ENCODE measurements at regions not wholly inside any gene's neighbourhood (a gene's known extent, or its start where the extent isn't known, plus 50 kb on each side); places are given as distances from the start of the nearest gene placed in this dataset.

DNA sequence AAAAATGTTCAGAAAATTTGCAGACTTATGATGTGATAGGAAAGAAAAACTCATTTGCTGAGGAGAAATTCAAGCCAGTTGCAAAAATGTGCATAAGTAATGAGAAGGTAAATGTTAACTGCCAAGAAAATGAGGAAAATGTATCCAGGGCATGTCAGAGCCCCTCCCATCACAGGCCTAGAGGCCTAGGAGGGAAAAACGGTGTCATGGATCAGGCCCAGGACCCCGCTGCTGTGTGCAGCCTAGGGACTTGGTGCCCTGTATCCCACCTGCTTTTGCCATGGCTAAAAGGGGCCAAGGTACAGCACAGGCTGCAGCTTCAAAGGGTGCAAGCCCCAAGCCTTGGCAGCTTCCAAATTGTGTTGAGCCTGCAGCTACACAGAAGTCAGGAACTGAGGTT, 214.0 kb upstream of the ADGRL4 start:
- in situ Hi-C loops (cut with MboI; ENCODE audit: low sequenced_read_pairs, unreplicated experiment), result no loop called here
- TF ChIP-seq, protein P1, sequence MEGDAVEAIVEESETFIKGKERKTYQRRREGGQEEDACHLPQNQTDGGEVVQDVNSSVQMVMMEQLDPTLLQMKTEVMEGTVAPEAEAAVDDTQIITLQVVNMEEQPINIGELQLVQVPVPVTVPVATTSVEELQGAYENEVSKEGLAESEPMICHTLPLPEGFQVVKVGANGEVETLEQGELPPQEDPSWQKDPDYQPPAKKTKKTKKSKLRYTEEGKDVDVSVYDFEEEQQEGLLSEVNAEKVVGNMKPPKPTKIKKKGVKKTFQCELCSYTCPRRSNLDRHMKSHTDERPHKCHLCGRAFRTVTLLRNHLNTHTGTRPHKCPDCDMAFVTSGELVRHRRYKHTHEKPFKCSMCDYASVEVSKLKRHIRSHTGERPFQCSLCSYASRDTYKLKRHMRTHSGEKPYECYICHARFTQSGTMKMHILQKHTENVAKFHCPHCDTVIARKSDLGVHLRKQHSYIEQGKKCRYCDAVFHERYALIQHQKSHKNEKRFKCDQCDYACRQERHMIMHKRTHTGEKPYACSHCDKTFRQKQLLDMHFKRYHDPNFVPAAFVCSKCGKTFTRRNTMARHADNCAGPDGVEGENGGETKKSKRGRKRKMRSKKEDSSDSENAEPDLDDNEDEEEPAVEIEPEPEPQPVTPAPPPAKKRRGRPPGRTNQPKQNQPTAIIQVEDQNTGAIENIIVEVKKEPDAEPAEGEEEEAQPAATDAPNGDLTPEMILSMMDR (IDR thresholded peaks at IDR 0.05; ENCODE audit: borderline replicate concordance, control extremely low read depth, extremely low read depth, insufficient read depth, missing control alignments), result no peak
- no peak for DNase-seq (ENCODE audit: low spot score)

DNA sequence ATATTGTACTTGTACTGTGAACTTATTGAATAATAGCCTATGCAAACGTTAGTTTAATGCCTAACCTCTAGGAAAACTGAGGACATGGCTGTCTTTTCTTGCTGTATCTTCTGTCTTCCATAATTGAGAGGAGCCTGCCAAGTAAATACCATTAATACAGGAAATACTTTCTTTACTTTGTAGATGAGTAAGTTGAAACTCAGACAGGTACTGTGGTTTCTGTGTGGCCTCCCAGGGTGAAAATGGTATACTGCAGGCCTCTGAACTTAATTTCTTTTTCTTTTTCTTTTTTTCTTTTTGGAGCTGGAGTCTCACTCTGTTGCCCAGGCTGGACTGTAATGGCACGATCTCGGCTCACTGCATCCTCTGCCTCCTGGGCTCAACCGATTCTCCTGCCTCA, 208.8 kb upstream of the ADGRL4 start:
- in situ Hi-C loops (cut with MboI; ENCODE audit: low sequenced_read_pairs, unreplicated experiment), result no loop called here
- TF ChIP-seq, protein P1 (IDR thresholded peaks at IDR 0.05; ENCODE audit: borderline replicate concordance, control extremely low read depth, extremely low read depth, insufficient read depth, missing control alignments), result no peak
- DNase-seq (ENCODE audit: low spot score), result no peak

DNA sequence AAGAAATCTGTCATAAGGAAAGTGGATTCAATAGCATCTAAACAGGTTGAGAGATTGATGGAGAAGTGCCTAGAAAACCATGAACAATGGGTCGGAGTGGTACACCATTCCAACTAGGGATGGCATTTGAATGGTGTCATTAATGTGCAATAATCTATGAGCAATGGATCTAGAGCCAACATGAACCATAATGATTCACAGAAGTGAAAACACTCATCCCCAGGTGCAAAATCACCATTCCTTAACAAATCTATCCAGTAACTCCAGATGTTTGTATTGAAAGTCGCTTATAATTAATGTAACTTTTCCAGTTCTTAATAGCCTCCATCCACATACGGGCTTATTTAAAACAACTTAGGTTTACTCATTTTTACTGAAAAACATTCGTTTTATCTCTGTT, 201.3 kb upstream of the ADGRL4 start:
- TF ChIP-seq, protein P1 (IDR thresholded peaks at IDR 0.05; ENCODE audit: borderline replicate concordance, control extremely low read depth, extremely low read depth, insufficient read depth, missing control alignments), result no peak
- in situ Hi-C loops (cut with MboI; ENCODE audit: low sequenced_read_pairs, unreplicated experiment), result no loop called here
- no peak for DNase-seq (ENCODE audit: low spot score)

DNA sequence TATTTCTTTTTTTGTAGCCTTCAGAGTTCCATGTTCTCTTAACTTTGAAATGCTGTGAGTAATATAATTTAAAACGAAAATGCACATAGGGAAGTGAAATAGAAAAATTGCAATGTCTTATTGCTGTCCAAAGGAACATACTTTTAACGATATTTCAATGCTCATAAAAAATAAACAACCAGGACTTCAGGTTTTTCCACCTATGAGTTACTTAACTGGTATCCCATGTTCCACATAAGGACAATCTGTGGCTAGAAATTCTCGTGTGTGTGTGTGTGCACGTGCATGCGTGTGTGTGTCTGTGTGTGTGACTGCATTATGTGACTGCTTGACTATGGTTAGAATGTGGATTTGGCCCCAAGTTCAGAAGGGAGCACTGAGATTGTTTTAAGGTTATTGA, 200.8 kb upstream of the ADGRL4 start:
- TF ChIP-seq, protein P1 (IDR thresholded peaks at IDR 0.05; ENCODE audit: borderline replicate concordance, control extremely low read depth, extremely low read depth, insufficient read depth, missing control alignments), result no peak
- DNase-seq (ENCODE audit: low spot score), result no peak
- in situ Hi-C loops (cut with MboI; ENCODE audit: low sequenced_read_pairs, unreplicated experiment), result no loop called here

DNA sequence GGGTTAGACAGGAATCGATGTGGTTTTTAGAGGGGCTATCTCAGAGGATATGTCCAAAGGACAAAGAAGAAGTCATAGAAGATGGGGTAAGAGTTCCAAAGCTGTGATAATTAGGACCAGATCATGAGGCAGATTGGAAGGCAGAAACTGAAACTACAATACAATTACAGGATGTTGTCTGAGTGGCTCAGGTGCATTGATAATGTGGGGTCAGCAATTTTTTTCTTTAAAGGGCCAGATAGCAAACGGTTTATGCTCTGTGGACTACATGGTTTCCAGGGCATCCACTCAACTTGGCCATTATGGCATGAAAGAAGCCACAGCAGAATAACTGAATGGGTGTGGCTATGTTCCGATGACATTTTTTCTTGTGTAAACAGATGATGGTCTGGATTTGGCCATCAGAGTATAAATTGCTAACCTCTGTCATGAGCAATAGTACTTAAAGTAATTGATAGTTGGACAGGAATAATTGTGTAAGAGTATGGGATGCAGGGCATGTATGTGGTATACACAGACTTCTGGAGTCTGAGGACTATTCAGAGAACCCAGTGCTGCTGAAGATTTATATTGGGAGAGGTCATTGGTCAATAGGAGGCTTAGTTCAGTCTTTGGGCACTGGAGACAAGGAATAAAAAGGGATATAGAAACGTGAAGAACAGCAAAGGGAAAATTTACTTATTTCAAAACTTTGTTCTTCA, 198.4 kb upstream of the ADGRL4 start:
- DNase-seq (ENCODE audit: low spot score), result no peak
- in situ Hi-C loops (cut with MboI; ENCODE audit: low sequenced_read_pairs, unreplicated experiment), result no loop called here
- TF ChIP-seq, protein P1 (IDR thresholded peaks at IDR 0.05; ENCODE audit: borderline replicate concordance, control extremely low read depth, extremely low read depth, insufficient read depth, missing control alignments), result no peak

DNA sequence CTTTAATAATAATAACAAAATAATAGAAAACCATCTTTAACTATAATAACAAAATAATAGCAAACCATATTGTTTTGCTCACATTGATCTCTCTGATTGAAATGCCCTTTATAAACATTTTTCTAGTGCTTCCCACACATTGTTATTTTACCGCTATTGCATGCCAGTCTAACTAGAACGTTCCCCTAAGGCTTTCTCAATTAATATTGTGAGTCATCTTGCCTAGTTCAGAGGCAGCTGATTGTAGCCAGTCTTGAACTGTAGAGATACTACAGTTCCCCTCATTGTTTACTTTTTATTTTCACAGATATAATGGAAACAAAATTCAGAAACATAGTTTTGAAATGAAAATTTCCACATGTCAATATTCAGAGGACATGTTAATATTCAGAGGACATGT, 192.3 kb upstream of the ADGRL4 start:
- in situ Hi-C loops (cut with MboI; ENCODE audit: low sequenced_read_pairs, unreplicated experiment), result no loop called here
- TF ChIP-seq, protein P1 (IDR thresholded peaks at IDR 0.05; ENCODE audit: borderline replicate concordance, control extremely low read depth, extremely low read depth, insufficient read depth, missing control alignments), result no peak
- no peak for DNase-seq (ENCODE audit: low spot score)
